Stimulated activated CD4-positive, alpha-beta T cell treated with anti-CD3 and anti-CD28 coated beads, Interleukin-4, amount 100 ng/mL, for 24 hours (primary cell): ENCODE measurements at regions not wholly inside any gene's neighbourhood (a gene's known extent, or its start where the extent isn't known, plus 50 kb on each side); places are given as distances from the start of the nearest gene placed in this dataset.
"Not testable (repeated sequence)": the region's sequence is repeated elsewhere in the genome, so short reads cannot be mapped to it uniquely, and the experiment has no call there.

Experiments
- DNase-seq: peaks from one replicate; pipeline ENCODE4 v3.0.0-alpha.2; 2020

DNA sequence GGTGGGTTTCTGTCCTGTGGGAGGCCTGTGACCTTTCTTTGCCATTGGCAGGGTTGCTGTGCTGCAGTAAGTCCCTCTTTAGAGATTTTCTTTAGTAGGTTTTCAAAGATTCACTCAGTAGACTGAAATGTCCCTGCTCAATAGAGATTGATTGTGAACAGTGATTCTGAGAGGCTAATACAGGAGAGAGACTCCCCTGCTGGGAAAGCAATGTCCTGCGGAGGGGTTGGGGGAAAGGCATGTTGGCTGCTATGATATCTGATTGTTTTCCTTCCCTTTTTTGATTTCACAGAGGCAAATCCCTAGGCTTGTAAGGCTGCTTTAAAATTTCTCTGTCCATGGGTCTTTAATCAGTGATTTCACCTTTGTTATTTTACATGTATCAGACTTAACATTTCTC is 589.9 kb downstream of the ADGRL2 start:
- no peak for DNase-seq

DNA sequence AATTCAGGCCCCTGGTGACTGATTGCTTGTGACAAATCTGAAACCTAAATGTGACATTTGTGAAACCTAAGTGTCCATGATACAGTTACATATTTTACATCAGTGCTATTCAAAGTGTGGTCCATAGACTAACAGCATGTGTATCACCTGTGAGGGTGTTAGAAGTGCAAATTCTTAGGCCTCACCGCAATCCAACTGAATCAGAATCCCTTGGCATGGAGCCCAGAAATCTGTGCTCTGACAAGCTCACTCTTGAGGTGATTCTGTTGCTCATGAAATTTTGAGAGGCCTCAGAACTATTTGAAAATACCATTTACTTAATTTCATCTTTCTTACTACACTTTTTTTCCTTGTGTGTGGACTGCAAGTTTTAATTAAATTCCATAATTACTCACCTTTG is 587.9 kb downstream of the ADGRL2 start:
- DNase-seq = no peak

DNA sequence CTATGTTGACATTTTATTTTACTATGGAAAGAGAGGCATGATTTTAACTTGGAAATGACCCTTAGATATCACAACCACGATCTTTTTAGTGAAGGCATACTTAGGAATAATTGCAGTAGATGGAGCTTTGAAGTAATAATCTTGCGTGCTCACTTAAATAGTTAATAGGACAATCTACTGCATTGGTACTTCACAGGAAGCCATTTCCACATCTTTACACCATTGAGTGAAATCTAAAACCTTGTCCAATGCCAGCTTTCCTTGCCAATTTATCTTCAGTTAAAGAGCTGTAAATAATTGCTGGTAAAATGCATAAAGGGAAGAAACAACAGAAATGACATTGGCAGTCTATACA is 586.3 kb downstream of the ADGRL2 start:
- no peak for DNase-seq

DNA sequence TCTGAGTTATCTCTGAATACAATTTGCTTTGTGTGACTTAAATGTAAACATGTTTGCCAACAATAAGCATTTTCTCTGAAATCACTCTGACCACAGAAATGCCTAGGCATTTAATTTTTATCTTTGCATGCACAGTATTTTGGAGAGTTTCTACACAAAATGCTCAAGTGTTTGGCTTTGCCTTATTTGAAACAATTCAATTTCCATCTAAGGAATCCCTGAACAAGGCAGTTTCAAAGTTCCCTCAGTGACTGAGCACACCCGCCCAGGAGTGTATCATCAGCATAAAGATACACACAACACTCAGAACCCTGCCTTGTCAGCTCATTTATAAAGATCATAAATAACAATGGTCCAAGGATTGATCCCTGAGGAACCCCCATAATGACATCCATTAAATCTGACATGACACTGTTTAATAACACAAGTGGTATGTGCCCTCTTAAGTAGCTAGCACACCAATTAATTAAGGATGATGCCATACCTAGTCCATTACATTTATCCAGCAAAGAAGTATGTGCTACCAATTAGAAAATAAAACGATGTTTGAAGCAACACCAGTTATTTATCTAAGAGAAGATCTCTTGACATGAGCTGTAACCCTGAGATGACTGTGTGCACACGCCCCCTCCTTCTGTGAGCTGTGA is 585.8 kb downstream of the ADGRL2 start:
- no peak for DNase-seq

DNA sequence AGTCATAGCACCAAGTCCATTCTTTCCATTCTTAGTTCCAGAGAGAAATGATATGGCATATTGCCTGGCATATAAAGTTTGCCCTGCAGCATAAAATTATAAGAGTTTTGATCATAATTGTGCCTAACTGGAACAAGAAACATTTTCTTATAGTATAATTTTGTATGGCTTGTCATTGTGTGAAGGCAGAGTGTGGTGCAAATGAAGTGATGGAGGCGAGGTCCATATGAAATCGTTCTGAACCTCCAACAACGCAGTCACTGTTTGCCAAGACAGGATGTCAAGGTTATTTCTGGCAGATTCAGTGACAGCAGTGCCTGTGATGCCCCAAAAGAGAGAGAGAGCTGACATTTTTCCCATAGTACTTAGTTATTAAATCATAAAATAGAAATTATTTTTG is 584.0 kb downstream of the ADGRL2 start:
- DNase-seq = no peak

DNA sequence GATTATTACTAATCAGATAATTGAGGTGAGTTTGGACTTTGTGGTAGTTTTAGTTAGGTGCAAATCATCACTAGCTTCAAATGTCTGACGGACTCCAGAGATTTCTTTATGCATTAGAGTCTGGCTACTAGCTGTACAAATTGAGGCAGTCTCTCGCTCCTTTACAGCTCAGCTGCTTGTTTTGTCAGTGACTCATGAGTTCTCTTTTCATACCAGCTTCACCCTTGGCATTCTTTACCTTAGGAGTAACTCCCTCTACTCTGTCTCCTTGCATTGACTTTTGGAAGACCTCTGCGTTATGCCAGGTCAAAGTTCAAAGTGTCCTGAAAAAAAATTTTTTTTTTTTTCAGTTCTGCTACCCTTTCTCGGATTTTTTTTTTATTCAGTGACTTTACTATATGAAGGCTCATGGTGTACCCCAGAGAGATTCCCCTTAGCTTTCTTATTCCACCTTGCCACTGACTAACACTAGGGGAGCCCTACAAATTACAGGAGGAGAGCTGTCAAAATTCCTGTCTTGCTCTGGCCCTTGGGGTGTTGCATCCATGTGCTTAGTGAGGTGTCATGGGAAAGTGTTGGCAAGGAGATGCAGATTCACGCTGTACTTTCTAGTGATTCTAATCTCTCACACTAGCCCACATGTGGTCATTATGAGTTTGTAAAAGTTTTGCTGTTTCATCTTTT is 576.6 kb downstream of the ADGRL2 start:
- no peak for DNase-seq

GRCh38 chr1:82373710-82374109 is 573.0 kb downstream of the ADGRL2 start:
- no peak for DNase-seq

DNA sequence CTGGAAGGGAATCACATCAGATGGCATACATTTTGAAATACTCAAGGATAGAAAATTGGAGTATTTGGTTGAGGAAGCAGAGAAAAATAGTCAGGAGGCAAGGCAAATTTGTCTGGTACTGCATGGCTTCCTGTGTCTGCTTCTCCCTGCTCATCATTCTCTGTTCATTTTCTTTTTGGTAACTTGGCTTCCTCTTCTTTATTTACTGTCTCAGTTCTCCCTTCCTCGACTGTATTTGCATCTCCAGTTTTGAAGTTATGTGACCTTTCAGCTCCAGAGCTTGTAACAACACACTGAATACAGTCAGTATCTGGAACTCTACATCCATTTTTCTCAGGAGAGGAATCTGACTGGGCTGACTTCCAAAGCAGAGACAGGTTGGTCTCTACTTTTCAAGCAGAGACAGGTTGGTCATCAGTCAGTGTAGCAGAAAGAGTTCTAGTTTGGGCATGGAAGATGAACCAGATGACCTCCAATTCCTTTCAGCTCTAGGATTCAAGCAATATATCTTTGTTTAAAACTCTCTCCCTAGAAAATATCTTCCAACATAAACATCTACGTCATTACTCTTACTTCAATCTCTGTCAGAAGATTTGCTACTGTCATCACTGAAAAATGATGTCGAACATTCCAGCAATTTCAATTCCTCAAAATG is 571.2 kb downstream of the ADGRL2 start:
- no peak for DNase-seq

GRCh38 chr1:82367456-82367855 is 566.7 kb downstream of the ADGRL2 start:
- no peak for DNase-seq

DNA sequence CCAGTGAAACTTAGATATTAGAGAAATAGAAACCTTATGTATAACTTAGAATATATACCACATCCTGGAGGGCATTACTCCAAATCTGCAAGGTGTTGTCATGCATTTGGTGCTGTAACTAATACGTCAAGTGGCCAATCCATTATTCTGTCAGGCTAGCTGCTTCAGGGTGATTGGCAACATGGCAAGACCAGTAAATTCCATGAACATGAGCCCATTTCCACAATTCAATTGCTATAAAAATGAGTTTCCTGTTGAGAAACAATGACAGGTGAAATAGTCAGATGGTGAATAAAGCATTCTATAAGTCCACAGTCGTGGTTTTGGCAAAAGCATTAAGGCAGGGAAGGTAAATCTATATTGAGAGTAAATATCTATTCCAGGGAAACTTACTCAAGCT is 566.0 kb downstream of the ADGRL2 start:
- DNase-seq = no peak

DNA sequence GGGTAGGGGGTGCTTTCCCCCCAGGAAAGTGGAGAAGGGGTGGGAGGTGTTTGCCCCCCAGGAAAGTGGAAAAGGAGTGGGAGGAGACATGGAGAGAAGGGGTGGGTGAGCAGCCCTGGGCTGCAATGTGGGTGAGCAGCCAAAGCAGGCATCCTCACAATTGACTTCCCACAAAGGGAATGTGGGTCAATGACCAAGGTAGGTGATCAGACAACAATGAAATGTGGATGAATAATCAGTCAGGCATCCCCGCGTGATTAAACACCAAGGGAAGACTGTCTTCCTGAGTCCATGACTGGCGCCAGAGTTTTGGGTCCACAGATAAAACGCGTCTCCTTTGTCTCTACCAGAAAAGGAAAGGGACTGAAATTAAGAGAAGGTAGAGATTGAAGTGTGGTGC is 558.8 kb downstream of the ADGRL2 start:
- DNase-seq = not testable (repeated sequence)

- not testable (repeated sequence) for DNase-seq
Measured at GRCh38 chr1:82358706-82359105, 558.0 kb downstream of the ADGRL2 start.

DNA sequence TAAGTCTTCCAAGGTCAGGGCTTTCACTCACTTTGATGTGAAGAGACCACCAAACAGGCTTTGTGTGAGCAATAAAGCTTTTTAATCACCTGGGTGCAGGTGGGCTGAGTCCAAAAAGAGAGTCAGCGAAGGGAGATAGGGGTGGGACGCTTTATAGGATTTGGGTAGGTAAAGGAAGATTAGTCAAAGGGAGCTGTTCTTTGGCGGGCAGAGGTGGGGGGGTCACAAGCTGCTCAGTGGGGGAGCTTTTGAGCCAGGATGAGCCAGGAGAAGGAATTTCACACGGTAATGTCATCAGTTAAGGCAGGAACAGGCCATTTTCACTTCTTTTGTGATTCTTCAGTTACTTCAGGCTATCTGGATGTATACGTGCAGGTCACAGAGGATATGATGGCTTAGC is 553.8 kb downstream of the ADGRL2 start:
- DNase-seq = not testable (repeated sequence)

DNA sequence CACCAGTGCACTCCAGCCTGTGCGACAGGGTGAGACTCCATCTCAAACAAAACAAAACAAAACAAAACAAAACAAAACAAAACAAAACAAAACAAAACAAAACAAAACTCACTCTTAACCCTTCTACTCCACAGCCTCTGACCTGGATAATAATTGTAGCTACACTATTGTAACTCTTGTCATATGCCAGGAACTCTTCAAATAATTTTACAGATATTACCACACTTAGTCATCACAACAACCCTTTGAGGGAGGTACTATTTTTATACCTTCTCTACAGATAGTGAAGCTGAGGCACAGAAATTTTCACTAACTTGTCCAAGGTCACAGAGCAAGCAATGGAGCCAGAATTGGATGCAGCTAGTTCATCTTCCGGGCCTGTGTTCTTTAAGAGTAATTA is 547.8 kb downstream of the ADGRL2 start:
- DNase-seq = no peak

DNA sequence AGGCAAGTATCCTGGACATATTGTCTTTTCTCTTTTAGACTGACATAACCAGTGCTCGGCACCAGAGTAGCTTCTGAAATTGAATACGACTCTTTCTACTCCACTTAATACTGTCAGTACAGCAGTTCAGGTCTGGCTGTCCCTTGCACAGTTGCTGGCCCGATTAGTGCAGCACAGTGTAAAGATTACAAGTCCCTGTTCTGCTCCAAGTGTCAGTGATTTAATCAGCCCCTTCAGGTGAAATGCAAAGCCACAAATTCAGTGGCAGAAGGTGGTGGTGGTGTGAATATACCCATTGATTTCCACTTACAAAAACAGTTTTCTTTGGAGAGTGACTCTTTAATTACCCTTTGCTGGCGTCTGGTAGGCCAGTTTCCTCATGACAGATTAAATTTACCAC is 545.4 kb downstream of the ADGRL2 start:
- DNase-seq = no peak

GRCh38 chr1:82343381-82343780 is 542.6 kb downstream of the ADGRL2 start:
- no peak for DNase-seq

DNA sequence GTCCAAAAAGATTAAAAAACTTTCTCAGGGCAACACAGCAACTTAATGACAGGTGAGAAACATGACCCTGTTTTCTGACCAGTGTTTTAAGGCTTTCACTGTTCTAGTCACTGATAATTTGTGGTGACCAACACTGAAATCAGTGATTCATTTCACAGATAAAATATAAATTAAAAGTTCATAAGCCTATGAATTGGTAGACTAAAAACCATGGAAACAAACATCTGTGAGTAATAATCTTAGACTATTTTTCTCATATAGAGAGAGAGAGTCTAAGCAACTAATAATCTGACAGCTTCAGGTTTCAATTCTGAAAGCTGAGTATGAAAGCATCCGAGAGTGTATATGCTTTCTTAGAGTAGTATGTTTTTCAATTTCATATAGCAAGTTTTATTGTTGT is 536.9 kb downstream of the ADGRL2 start:
- no peak for DNase-seq

GRCh38 chr1:82330330-82330729 is 529.6 kb downstream of the ADGRL2 start:
- no peak for DNase-seq

- DNase-seq = no peak
Measured at GRCh38 chr1:82329226-82329625, 528.5 kb downstream of the ADGRL2 start.

DNA sequence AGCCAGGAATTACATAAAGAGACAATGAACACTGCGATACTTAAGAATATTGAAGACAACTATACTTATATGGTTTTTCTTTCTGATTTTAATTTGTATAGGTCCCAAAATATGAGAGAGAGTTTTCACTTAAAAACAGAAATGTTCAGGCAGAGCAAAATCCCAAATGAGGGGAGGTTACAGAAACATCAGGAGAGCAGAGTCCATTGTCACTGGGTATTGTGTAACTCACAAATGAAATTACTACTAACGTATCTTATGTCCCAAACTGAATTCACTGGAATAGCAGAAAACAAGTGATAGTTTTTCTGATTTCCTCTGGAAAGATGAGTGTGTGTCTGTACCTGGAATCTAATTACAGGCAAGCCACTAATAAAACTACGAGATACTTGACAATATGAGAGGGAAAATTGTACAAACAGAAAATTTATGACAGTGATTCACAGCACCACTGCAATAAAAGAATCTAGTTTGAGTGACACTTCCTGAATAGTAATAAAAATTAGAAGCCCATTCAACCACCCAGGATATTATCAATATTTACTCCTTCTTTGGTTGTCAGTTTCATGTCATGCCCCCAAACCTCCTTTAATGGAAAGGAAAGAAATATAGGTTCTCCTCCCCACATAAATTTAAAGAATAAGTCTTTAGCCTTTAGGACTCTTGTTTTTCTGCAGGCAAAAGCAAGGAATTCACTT is 522.6 kb downstream of the ADGRL2 start:
- DNase-seq = no peak

- DNase-seq = no peak
Measured at GRCh38 chr1:82321794-82322193, 521.1 kb downstream of the ADGRL2 start.

DNA sequence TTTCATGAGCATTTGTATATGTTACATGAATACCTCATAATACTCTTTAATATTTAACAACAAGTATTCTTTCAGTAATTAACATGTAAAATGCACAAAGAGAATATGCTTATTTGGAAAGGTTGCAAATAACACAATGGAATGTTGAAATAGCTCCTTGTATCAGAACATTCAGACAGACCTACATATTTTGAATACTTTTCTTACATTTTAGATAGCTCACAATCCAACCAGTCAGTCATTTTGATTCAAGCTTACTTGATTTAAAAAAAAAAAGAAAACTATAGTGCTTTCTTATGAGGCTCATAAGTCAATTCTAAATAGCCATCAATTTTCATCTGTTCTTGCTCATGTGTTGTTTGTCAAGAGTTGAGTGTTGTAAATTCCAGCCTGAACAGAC is 518.8 kb downstream of the ADGRL2 start:
- DNase-seq = no peak

DNA sequence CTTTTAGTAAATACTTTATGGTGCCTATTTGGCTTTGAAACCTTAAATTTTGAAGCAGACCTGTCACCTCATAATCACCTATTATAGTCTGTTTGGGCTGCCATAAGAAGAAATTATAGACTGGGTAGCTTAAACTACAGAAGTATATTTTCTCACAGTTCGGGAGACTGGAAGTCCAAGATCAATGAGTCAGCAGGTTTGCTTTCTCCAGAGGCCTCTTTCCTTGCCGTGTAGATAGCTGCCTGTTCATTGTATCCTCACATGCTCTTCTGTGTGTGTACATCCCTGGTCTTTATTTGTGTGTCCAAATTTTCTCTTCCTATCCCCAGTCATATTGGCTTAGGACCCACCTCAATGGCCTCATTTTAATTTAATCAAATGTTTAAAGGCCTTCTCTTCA is 518.2 kb downstream of the ADGRL2 start:
- DNase-seq = no peak

GRCh38 chr1:82318265-82318664 is 517.5 kb downstream of the ADGRL2 start:
- no peak for DNase-seq
